GM21619 (cell line): ENCODE measurements at regions not wholly inside any gene's neighbourhood (a gene's known extent, or its start where the extent isn't known, plus 50 kb on each side); places are given as distances from the start of the nearest gene placed in this dataset.
"Not testable (repeated sequence)": the region's sequence is repeated elsewhere in the genome, so short reads cannot be mapped to it uniquely, and the experiment has no call there.

Experiments
- ATAC-seq: cut with Tn5 transposase; IDR thresholded peaks from one replicate; pipeline ENCODE4 v1.9.1; 2021; ENCODE audit not compliant: unreplicated experiment

DNA sequence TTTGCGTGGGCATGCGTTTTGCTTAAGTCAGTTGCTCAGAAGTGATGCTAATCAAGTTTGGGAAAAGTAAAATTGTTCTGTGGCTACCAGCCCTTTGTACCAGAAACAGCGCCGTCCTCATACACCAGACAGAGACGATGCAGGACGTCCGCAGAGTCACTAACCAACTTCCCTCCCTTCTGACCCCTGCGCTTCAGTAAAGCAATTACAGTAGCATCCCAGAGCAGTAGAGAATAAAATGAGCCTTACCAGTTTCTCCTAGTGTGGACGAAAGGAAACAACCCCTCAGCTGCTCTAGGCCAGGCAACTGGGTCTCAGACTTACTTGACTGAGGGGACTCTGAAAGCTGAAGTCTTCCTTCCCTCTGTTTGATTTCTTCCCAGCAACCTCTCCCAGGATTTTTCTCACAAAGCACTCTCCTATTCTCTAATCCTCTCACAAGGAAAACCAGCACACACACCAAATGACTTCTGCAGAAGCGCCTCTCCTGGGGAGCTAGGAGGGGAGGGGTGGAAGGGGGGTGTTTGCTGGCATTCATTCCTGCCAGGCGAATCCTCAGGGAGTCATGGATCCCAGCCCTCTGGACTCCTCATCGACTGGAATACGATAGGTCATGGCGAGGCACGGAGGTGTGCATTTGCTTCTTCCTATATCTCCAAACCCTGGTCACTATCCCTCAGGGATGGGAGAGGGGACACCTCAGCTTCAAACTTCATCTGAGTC lies 56.0 kb upstream of the MID1 start:
- no peak for ATAC-seq

GRCh38 chrX:10677490-10677889 lies 57.1 kb upstream of the MID1 start:
- no peak for ATAC-seq

DNA sequence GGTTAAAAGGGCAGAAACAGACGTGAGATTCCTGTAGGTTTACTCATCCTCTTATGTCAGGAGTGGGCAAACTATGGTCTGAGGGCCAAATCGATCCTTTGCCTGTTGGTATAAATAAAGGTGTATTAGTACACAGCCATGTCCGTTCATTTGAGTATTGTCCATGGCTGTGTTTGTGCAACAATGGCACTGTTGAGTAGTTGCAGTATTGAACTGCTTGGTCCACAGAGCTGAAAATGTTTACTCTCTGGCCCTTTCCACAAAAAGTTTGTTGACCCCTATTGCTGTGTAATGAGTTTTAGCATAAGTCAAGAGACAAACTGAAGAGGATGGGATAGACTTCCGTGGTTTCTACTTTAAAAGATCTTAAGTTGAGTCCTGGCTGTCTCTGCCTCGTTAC lies 59.0 kb upstream of the MID1 start:
- no peak for ATAC-seq

DNA sequence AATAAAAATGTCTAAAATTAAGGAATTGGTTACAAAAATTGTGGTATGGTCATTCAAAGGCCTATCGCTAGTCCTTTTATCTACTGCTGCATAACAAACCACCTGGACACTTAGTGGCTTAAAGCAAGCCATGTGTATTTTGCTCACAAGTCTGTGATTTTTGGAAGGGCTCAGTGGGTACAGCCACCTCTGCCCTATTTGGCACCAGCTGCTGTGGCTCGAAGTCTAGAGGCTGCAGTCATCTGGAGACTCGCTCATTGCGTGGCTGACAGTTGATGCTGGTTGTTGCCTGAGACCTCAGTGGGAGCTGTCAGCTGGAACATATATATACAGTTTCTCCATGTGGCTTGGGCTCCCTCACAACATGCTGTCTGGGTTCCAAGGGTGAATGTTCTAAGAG lies 60.8 kb upstream of the MID1 start:
- no peak for ATAC-seq

- not testable (repeated sequence) for ATAC-seq
Observed at GRCh38 chrX:10683631-10684030, 63.2 kb upstream of the MID1 start.

GRCh38 chrX:10685923-10686595 lies 65.7 kb upstream of the MID1 start:
- no peak for ATAC-seq

DNA sequence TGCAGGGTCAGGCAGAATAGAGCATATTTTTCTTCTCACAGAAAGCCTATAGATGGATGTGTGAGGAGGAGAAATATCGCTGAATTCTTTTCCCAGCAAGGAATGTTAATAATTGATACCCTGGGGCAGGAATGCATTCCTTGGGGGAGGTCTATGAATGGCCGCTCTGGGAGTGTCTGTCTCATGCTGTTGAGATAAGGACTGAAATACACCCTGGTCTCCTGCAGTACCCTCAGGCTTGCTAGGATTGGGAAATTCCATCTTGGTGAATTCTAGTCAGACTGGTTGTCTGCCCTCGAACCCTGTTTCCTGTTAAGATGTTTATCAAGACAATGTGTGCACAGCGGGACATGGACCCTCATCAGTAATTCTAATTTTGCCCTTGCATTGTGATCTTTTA lies 71.4 kb upstream of the MID1 start:
- not testable (repeated sequence) for ATAC-seq

- no peak for ATAC-seq
Observed at GRCh38 chrX:10697616-10698317, 77.4 kb upstream of the MID1 start.

GRCh38 chrX:10698318-10698640 lies 77.9 kb upstream of the MID1 start:
- no peak for ATAC-seq

- no peak for ATAC-seq
Observed at GRCh38 chrX:10702031-10702430, 81.6 kb upstream of the MID1 start.

- not testable (repeated sequence) for ATAC-seq
Observed at GRCh38 chrX:10706342-10706741, 86.0 kb upstream of the MID1 start.

- ATAC-seq = no peak
Observed at GRCh38 chrX:10707773-10708172, 87.4 kb upstream of the MID1 start.

- no peak for ATAC-seq
Observed at GRCh38 chrX:10709276-10709675, 88.9 kb upstream of the MID1 start.

DNA sequence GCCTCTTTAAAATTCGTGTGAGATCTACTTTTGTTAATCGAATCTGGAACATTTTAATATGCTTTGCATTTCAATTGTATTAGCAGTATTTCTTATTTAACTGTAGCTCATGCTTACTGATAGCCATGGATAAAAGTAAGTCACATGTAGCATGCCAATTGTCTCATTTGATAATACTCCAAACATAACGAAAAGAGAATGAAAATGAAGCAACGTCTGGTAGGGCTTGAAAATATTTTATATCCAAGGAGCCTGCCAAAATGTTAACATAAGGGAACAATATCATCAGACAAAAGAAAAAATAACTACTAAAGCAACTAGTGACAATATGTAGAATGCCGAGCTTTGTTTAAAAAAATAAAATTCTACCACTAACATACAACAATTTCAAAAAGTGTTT lies 94.1 kb upstream of the MID1 start:
- no peak for ATAC-seq

DNA sequence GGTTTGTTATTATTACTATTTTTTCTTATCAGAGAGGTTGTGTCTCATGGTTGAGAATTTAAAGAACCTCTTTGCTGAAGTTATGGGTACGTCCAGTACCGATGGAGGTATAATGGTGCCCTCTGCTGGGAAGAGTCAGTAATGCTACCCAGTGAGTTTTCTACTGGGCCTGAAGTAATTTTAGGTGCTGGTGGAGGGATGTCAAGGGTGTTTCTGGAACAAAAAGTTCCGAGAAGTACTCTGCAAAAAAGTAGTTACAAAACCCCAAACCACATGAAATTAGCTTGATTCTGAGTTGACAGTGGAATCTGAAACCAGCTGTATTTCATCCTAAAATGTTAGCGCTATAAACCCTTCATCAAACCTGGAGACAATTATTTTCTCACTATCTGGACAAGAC lies 102.5 kb upstream of the MID1 start:
- no peak for ATAC-seq

GRCh38 chrX:10725071-10725470 lies 104.7 kb upstream of the MID1 start:
- ATAC-seq = no peak

DNA sequence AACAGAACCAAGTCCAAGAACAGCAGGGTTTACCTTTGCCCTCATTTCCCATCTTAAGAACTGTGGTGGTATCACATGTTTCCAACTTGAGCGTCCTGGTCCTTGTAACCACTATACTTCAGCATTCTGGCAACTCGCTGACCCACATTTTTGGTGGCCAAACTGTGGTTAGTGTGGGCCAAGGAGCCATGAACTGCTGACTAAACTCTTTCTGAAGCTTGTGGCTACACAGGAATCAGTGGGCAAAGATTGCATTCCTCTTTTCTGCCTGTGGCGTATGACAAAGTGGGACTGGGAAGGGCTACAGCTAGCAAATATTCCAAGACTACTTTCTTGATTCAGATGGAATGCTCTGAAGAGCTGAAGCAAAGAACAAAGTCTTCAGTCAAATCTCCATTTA lies 106.3 kb upstream of the MID1 start:
- no peak for ATAC-seq

- ATAC-seq = no peak
Observed at GRCh38 chrX:10728806-10729389, 108.5 kb upstream of the MID1 start.

- ATAC-seq = no peak
Observed at GRCh38 chrX:10739426-10739825, 119.0 kb upstream of the MID1 start.

- ATAC-seq = no peak
Observed at GRCh38 chrX:10741003-10741402, 120.6 kb upstream of the MID1 start.

DNA sequence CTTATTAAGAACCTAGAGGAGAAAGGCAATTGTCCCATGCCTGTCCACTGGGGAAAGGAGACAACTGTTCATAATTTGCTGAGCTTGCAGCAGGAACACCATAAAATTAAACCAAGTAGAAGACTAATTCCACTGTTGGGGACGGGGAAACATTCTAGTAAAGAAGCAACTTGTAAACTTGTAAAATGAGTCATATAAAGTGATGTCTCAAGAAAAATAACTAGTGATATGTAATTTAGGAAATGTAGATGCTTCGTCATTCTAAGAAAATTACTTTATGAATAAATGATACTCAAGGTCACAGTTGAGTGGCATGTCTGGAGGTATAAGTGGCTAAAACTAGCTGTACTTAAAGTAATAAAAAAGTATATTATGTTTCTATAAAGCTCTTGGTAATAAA lies 121.2 kb upstream of the MID1 start:
- ATAC-seq = no peak

DNA sequence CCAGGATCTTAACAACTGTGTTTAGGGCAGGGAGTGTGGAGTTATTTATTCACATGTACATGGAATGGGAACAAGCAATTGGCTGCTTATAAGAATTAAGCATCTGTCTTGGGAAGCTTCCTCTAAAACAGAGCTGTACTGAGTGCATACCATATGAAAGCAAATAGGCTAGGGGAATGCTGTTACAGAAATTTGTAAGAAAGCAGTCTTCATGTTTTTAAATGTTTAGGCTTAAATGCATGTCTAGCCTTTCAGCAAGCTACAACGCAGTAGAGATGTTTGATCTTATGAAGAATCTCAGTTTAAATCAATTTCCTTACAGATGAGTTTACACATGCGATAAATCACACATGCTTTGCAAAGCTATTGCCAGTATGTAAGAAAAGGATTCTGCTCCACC lies 123.1 kb upstream of the MID1 start:
- ATAC-seq = no peak
